ENCODE measurements at regions not wholly inside any gene's neighbourhood (a gene's known extent, or its start where the extent isn't known, plus 50 kb on each side); places are given as distances from the start of the nearest gene placed in this dataset.
"Not testable (repeated sequence)": the region's sequence is repeated elsewhere in the genome, so short reads cannot be mapped to it uniquely, and the experiment has no call there.

DNA sequence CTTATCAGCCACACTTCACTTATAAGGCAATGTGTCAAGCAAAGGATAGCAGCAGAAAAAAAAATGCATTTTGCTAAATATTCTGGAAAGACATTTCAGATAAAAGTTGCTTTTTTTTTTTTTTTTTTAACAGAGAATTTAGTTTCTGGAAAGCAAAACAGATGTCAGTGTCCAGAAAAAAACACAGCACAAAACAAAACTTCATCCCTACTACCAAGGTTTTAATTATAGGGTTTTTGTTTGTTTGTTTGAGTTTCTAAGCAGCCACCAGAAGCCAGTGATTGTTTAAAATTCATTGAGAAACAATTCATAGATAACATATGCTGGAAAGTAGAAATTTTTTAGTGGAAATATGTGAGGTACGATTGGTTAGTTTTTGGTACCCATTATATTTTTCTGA, 1202.7 kb downstream of the OTOL1 start:
- Mint-ChIP-seq H3K36me3 (ENCODE audit: low read depth) (no peaks in the 10 kb centered on the region), H3K9me3 (peaks cover 8% of the 10 kb centered on the region)

DNA sequence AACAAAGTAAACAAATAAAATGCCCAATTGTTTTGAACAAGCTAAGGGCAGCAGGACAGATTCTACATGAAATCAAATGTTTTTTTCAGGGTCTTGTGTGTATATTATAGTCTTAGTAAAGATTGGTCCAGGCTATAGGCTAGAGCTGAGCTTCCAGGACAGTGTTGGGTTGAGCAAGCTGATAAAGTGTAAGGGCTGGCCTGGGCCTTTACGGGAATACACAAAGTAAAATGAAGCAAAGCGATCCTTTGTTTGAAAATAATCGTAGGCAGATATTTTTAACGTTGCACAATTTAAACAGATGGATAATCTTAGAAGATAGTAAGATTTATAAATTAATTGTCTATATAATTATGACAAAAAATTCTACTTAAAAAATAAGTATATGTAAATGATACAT, 1204.6 kb downstream of the OTOL1 start:
- no peak overlapping the region for H3K27ac Mint-ChIP-seq
- H3K4me3 Mint-ChIP-seq = no peak overlapping the region
- no peaks in the 10 kb centered on the region for H3K36me3 Mint-ChIP-seq (ENCODE audit: low read depth)
- peaks cover 8% of the 10 kb centered on the region for H3K9me3 Mint-ChIP-seq
- no peaks in the 10 kb centered on the region for H3K4me1 Mint-ChIP-seq (ENCODE audit: low read depth)
- H3K27me3 Mint-ChIP-seq = no peaks in the 10 kb centered on the region

More for the DNA sequence above, 1202.7 kb downstream of the OTOL1 start:
- Mint-ChIP-seq H3K27me3 (no peaks in the 10 kb centered on the region), H3K4me1 (ENCODE audit: low read depth) (no peaks in the 10 kb centered on the region), H3K4me3 (no peak overlapping the region), H3K27ac (no peak overlapping the region)

DNA sequence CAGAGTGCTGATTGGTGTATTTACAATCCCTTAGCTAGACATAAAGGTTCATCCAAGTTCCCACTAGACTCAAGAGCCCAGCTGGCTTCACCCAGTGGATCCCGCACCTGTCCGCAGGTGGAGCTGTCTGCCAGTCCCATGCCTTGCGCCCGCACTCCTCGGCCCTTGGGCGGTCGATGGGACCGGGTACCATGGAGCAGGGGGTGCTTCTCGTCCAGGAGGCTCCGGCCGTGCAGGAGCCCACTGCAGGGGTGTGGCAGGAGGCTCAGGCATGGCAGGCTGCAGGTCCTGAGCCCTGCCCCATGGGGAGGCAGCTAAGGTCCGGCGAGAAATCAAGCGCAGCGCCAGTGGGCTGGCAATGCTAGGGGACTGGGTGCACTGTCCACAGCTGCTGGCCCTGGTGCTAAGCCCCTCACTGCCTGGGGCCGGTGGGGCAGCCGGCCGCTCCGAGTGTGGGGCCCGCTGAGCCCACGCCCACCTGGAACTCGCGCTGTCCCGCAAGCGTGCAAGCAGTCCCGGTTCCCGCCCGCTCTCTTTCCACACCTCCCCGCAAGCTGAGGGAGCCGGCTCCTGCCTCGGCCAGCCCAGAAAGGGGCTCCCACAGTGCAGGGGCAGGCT, 1206.3 kb downstream of the OTOL1 start:
- no peaks in the 10 kb centered on the region for H3K4me1 Mint-ChIP-seq (ENCODE audit: low read depth)
- no peaks in the 10 kb centered on the region for H3K36me3 Mint-ChIP-seq (ENCODE audit: low read depth)

DNA sequence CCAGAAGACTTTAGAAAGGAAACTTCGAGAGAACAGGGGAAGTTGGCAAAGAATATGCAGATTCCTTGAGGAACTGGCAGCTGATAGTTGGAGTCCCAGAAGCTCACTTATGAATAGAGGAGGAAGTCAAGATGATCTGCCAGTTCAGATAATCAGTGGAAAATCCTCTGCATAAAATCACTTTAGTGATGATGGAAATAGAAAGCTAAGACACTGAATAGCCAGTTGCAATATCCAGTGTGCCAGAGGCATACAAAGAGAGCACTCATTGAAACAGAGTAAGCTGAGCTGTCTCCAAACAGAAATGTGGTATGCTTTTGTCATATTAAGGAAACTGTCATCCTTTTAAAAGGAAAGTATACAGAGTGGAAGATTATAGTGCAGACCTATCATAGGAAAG, 1207.6 kb downstream of the OTOL1 start:
- Mint-ChIP-seq H3K9me3 (peaks cover 4% of the 10 kb centered on the region), H3K27me3 (no peaks in the 10 kb centered on the region), H3K4me3 (no peak overlapping the region), H3K4me1 (ENCODE audit: low read depth) (no peaks in the 10 kb centered on the region), H3K27ac (no peak overlapping the region), H3K36me3 (ENCODE audit: low read depth) (no peaks in the 10 kb centered on the region)

More for the DNA sequence above, 1206.3 kb downstream of the OTOL1 start:
- Mint-ChIP-seq H3K4me3 (no peak overlapping the region), H3K27me3 (no peaks in the 10 kb centered on the region), H3K9me3 (peaks cover 8% of the 10 kb centered on the region), H3K27ac (no peak overlapping the region)

DNA sequence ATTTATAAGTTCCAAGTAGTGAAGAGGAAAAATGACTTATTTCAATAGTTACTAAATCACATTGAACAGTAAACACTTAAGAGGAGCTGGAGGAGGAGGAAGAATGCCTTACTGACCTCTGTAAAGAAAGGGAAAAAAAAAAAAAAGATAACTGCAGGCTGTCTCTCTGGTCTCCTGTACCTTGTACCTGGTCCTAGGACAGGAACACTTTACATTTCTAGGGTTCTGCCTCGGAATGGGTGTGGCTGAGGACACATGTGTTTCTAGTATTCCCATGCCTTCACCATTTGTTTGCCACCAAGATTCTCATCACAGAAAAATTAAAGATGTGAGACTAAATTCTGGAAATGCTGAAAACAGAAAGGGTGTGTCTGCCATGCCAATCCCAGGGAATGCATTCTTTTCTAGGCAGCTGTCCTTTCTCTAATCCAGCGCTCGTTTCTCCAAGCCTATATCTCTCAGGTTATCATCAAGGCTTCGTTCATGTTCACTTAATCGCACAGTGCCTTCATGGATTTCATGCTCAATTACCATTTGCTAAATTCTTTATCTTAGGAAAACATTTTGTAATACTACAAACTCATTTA, 1208.3 kb downstream of the OTOL1 start:
- H3K27me3 Mint-ChIP-seq = no peaks in the 10 kb centered on the region
- peaks cover 9% of the 10 kb centered on the region for H3K9me3 Mint-ChIP-seq
- no peak overlapping the region for H3K27ac Mint-ChIP-seq
- no peaks in the 10 kb centered on the region for H3K36me3 Mint-ChIP-seq (ENCODE audit: low read depth)
- H3K4me3 Mint-ChIP-seq = no peak overlapping the region
- H3K4me1 Mint-ChIP-seq (ENCODE audit: low read depth) = no peaks in the 10 kb centered on the region

DNA sequence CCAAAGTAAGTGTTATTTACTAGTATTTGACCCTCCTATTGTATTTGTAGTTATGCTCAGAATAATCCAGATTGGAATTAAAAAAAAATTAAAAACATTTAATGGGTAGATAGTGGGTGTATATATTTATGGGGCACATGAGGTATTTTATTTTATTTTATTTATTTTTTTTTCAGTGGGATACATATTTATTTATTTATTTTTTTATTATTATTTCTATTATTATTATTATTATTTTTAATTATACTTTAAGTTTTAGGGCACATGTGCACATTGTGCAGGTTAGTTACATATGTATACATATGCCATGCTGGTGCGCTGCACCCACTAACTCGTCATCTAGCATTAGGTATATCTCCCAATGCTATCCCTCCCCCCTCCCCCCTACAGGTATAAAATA, 1211.8 kb downstream of the OTOL1 start:
- H3K27me3 Mint-ChIP-seq; H3K27ac Mint-ChIP-seq; H3K36me3 Mint-ChIP-seq (ENCODE audit: low read depth); H3K4me1 Mint-ChIP-seq (ENCODE audit: low read depth); H3K4me3 Mint-ChIP-seq: not testable (repeated sequence)
- H3K9me3 Mint-ChIP-seq = peaks cover 12% of the 10 kb centered on the region

DNA sequence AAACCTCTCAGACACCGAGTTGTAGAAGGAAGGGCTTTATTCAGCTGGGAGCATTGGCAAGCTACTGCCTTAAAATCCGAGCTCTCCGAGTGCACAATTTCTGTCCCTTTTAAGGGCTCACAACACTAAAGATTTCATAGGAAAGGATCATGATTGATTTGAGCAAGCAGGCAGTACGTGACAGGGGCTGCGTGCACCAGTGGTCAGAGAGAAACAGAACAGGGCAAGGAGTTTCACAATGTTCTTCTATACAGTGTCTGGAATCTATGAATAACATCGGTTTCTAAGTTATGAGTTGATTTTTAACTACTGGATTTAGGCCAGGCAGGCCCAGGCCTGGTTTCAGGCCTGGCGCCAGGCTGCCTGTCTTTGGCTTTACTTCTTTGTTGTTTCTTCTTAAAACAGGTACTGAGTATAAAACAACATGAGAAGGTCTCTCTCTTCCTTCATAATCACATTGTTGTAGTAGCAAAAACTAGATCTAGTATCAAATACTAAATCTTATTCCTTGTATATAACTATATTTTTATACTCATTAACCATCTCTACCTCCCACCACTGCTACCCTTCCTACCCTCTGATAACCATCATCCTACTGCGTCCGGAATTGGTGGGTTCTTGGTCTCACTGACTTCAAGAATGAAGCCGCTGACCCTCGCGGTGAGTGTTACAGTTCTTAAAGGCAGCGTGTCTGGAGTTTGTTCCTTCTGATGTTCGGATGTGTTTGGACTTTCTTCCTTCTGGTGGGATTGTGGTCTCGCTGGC, 1212.5 kb downstream of the OTOL1 start:
- not testable (repeated sequence) for H3K27me3 Mint-ChIP-seq; H3K36me3 Mint-ChIP-seq (ENCODE audit: low read depth); H3K4me3 Mint-ChIP-seq; H3K27ac Mint-ChIP-seq; H3K4me1 Mint-ChIP-seq (ENCODE audit: low read depth)
- peaks cover 14% of the 10 kb centered on the region for H3K9me3 Mint-ChIP-seq

DNA sequence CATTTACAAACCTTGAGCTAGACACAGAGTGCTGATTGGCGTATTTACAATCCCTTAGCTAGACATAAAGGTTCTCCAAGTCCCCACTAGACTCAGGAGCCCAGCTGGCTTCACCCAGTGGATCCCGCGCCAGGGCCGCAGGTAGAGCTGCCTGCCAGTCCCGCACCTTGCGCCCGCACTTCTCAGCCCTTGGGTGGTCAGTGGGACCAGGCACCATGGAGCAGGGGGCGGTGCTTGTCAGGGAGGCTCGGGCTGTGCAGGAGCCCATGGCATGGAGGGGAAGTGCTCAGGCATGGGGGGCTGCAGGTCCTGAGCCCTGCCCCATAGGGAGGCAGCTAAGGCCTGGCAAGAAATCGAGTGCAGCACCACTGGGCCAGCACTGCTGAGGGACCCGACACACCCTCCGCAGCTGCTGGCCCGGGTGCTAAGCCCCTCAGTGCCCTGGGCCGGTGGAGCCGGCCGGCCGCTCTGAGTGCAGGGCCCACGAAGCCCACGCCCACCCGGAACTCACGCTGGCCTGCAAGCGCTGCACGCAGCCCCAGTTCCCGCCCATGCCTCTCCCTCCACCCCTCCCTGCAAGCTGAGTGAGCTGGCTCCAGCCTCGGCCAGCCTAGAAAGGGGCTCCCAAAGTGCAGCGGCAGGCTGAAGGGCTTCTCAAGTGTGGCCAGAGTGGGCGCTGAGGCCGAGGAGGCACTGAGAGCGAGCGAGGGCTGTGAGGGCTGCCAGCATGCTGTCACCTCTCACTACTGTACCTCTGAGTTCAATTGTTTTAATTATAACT, 1213.9 kb downstream of the OTOL1 start:
- H3K27me3 Mint-ChIP-seq = no peaks in the 10 kb centered on the region

DNA sequence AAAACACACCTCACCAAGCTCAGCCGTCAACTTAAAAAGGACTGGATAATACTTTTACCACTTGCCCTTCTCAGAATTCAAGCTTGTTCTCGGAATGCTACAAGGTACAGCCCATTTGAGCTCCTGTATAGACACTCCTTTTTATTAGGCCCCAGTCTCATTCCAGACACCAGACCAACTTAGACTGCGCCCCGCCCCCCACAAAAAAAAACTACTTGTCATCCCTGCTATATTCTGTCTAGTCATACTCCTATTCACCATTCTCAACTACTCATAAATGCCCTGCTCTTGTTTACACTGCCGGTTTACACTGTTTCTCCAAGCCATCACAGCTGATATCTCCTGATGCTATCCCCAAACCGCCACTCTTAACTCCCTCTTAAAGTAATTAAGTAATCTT, 1220.5 kb downstream of the OTOL1 start:
- not testable (repeated sequence) for H3K4me1 Mint-ChIP-seq (ENCODE audit: low read depth); H3K9me3 Mint-ChIP-seq; H3K36me3 Mint-ChIP-seq (ENCODE audit: low read depth); H3K27ac Mint-ChIP-seq; H3K4me3 Mint-ChIP-seq; H3K27me3 Mint-ChIP-seq

More for the DNA sequence above, 1213.9 kb downstream of the OTOL1 start:
- Mint-ChIP-seq H3K4me1 (ENCODE audit: low read depth) (no peaks in the 10 kb centered on the region), H3K36me3 (ENCODE audit: low read depth) (no peaks in the 10 kb centered on the region), H3K27ac (no peak overlapping the region), H3K9me3 (peaks cover 14% of the 10 kb centered on the region), H3K4me3 (no peak overlapping the region)

DNA sequence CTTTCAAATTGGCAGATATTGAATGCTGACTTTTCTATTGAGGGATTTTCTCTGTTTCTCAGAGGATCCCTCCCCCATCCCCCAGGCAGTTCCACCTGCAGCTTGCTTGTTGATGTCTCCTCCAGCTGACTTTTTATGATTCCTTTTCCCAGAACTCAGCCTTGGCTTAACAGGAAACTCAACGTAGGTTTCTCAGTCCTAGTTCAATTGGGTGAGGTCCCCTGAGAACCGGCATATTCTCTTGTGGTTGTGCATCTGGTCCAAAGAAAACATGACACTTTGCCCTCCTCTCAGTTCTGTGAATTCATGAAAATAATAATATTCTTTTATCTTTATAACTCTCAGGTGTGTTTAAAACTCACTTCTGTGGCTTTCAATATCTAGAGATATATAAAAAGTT, 1222.1 kb downstream of the OTOL1 start:
- H3K4me3 Mint-ChIP-seq = no peak overlapping the region
- H3K4me1 Mint-ChIP-seq (ENCODE audit: low read depth) = no peaks in the 10 kb centered on the region
- H3K27me3 Mint-ChIP-seq = no peaks in the 10 kb centered on the region
- H3K27ac Mint-ChIP-seq = no peak overlapping the region
- no peaks in the 10 kb centered on the region for H3K9me3 Mint-ChIP-seq
- no peaks in the 10 kb centered on the region for H3K36me3 Mint-ChIP-seq (ENCODE audit: low read depth)

DNA sequence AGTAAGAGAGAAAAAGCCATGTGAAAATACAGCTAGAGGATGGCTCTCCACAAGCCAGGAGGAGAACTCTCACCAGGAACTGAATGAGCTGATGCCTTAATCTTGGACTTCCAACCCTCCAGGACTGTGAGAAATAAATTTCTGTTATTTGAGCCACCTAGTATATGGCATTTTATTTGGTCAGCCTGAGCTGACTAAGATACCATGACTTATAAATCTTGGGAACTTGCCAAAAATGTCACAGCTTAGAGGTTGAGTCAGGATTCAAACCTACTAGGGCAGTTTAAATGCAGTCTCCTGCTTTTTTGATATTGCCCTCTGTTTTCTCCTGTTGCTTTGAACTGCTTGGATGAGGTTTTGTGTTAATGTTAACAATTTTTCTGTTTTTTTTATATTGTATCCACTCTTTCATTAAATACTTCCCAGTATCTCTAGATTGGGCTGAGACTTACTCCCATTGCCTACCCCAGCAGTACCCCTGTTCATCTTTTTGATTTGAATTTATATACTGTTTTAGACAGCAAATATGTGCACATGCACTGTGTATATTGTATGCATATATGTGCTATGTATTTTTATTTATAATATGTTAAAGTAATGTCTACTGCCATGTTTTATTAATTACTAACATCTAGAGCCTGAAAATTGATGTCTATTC, 1223.2 kb downstream of the OTOL1 start:
- Mint-ChIP-seq H3K27me3 (no peaks in the 10 kb centered on the region), H3K36me3 (ENCODE audit: low read depth) (no peaks in the 10 kb centered on the region), H3K4me1 (ENCODE audit: low read depth) (no peaks in the 10 kb centered on the region), H3K4me3 (no peak overlapping the region), H3K27ac (no peak overlapping the region), H3K9me3 (no peaks in the 10 kb centered on the region)

DNA sequence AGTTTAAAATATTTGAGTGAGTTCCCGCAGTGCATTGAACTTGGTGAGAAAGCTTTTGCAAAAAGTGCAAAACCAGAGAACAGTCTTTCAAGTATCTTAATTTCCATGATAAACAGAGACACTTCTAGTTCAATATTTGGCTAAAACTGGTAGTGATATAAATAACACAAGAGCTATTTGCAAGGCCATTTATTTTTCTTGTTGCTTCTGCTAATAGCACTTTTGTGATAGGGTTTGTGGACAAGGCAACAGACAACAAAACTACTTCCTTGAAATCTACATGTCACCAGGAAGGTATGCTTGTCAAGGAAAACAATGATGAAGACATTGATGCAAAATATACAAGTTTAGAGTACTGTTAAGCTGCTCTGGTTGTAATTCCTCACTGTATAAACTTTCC, 1225.1 kb downstream of the OTOL1 start:
- H3K4me1 Mint-ChIP-seq (ENCODE audit: low read depth) = no peaks in the 10 kb centered on the region
- H3K9me3 Mint-ChIP-seq = no peaks in the 10 kb centered on the region
- H3K27ac Mint-ChIP-seq = no peak overlapping the region
- no peak overlapping the region for H3K4me3 Mint-ChIP-seq
- no peaks in the 10 kb centered on the region for H3K27me3 Mint-ChIP-seq
- H3K36me3 Mint-ChIP-seq (ENCODE audit: low read depth) = no peaks in the 10 kb centered on the region

DNA sequence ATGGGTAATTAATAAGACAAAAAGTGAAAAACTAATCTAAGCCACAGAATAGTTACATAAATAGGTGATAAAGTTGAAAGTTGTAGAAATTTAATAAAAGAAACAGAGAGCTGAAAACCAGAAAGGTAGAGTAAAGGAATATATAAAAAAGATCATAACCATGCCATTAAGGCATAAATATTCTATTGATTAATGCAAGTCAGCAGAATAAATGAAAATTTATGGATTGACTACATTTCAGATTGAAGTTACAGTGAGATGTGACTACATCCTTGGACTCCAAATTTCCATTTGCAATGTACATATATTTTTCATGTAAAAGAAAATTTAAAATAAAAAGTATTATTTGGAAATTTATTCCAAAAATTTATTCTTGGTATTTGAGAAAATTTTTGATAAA, 1225.7 kb downstream of the OTOL1 start:
- Mint-ChIP-seq H3K27me3 (no peaks in the 10 kb centered on the region), H3K4me1 (ENCODE audit: low read depth) (no peaks in the 10 kb centered on the region), H3K27ac (no peak overlapping the region), H3K36me3 (ENCODE audit: low read depth) (no peaks in the 10 kb centered on the region), H3K9me3 (no peaks in the 10 kb centered on the region), H3K4me3 (no peak overlapping the region)

DNA sequence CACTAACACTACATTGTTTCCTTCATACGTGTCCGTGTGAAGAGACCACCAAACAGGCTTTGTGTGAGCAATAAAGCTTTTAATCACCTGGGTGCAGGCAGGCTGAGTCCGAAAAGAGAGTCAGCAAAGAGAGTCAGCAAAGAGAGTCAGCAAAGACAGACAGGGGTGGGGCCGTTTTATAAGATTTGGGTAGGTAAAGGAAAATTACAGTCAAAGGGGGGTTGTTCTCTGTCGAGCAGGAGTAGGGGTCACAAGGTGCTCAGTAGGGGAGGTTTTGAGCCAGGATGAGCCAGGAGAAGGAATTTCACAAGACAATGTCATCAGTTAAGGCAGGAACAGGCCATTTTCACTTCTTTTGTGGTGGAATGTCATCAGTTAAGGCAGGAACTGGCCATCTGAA, 1226.2 kb downstream of the OTOL1 start:
- H3K4me1 Mint-ChIP-seq (ENCODE audit: low read depth); H3K27me3 Mint-ChIP-seq; H3K9me3 Mint-ChIP-seq; H3K36me3 Mint-ChIP-seq (ENCODE audit: low read depth); H3K27ac Mint-ChIP-seq; H3K4me3 Mint-ChIP-seq: not testable (repeated sequence)

DNA sequence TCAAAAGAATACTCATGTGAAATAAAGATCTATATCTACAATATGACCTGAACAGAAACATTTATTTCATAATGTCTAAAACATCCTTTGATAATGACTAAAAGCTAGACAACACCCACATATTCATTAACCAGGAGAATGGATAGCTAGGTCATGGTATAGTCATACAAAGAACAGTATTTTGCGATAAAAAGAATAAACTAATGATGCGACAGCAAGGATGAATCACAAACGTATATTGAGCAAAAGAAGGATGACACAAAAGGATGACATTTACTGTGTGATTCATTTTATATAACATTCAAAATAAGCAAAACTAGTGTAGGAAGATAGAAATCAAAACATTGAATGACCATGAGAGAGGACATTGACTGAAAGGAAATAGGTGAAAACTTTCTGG, 1233.1 kb downstream of the OTOL1 start:
- H3K9me3 Mint-ChIP-seq = peaks cover 3% of the 10 kb centered on the region
- no peak overlapping the region for H3K27ac Mint-ChIP-seq
- H3K4me3 Mint-ChIP-seq = no peak overlapping the region
- H3K36me3 Mint-ChIP-seq (ENCODE audit: low read depth) = no peaks in the 10 kb centered on the region
- H3K4me1 Mint-ChIP-seq (ENCODE audit: low read depth) = no peaks in the 10 kb centered on the region
- no peaks in the 10 kb centered on the region for H3K27me3 Mint-ChIP-seq
